ENCODE measurements at regions not wholly inside any gene's neighbourhood (a gene's known extent, or its start where the extent isn't known, plus 50 kb on each side); places are given as distances from the start of the nearest gene placed in this dataset.
"Not testable (repeated sequence)": the region's sequence is repeated elsewhere in the genome, so short reads cannot be mapped to it uniquely, and the experiment has no call there.

- ATAC-seq = no peak
- no peaks in the 10 kb centered on the region for H3K36me3 ChIP-seq
- WGBS, 2 donors (ENCODE audit: low coverage in 1 of 2) = 75 to 76% methylated on average over 3 of the region's 3 CpGs
- no peaks in the 10 kb centered on the region for H3K27me3 ChIP-seq
- H3K4me3 ChIP-seq = no peak overlapping the region
- TF ChIP-seq POLR2A (IDR thresholded peaks at IDR 0.05) = no peak
- TF ChIP-seq CTCF (IDR thresholded peaks at IDR 0.05) = no peak
- no peak for TF ChIP-seq POLR2AphosphoS5 (IDR thresholded peaks at IDR 0.05)
- TF ChIP-seq EP300 (IDR thresholded peaks at IDR 0.05) = no peak
- H3K27ac ChIP-seq = no peak overlapping the region
- no peaks in the 10 kb centered on the region for H3K9me3 ChIP-seq
- H3K4me1 ChIP-seq = no peaks in the 10 kb centered on the region
Observed at GRCh38 chr6:117791012-117791411, 115.7 kb downstream of the NUS1 start.

- WGBS, 2 donors (ENCODE audit: low coverage in 1 of 2) = 50 to 54% methylated on average over 1 of the region's 1 CpG
- no peak overlapping the region for H3K27ac ChIP-seq
- no peak overlapping the region for H3K4me3 ChIP-seq
- TF ChIP-seq CTCF (IDR thresholded peaks at IDR 0.05) (no peak), POLR2A (IDR thresholded peaks at IDR 0.05) (no peak), POLR2AphosphoS5 (IDR thresholded peaks at IDR 0.05) (no peak), EP300 (IDR thresholded peaks at IDR 0.05) (no peak)
- no peaks in the 10 kb centered on the region for H3K4me1 ChIP-seq
- H3K9me3 ChIP-seq = no peaks in the 10 kb centered on the region
- ATAC-seq = no peak
- H3K27me3 ChIP-seq = no peaks in the 10 kb centered on the region
- H3K36me3 ChIP-seq = no peaks in the 10 kb centered on the region
Observed at GRCh38 chr6:117795234-117795633, 111.8 kb upstream of the SLC35F1 start.

GRCh38 chr6:117798819-117799218, 108.2 kb upstream of the SLC35F1 start:
- H3K4me3 ChIP-seq, H3K9me3 ChIP-seq, H3K4me1 ChIP-seq, H3K27me3 ChIP-seq, H3K27ac ChIP-seq, ATAC-seq, H3K36me3 ChIP-seq: not testable (repeated sequence)
- WGBS, 2 donors (ENCODE audit: low coverage in 1 of 2) = 95 to 100% methylated on average over 1 to 2 of the region's 2 CpGs

- TF ChIP-seq POLR2A (IDR thresholded peaks at IDR 0.05) (no peak), CTCF (IDR thresholded peaks at IDR 0.05) (no peak), EP300 (IDR thresholded peaks at IDR 0.05) (no peak), POLR2AphosphoS5 (IDR thresholded peaks at IDR 0.05) (no peak)
- peaks cover 0 to 20% (median 0%) of the 10 kb centered on the region in 3 donors for H3K9me3 ChIP-seq
- H3K4me1 ChIP-seq = no peaks in the 10 kb centered on the region
- no peak overlapping the region for H3K4me3 ChIP-seq
- no CpG with 5 or more reads among the region's 6 CpGs for WGBS, 2 donors (ENCODE audit: low coverage in 1 of 2)
- no peak for ATAC-seq
- H3K27me3 ChIP-seq = no peaks in the 10 kb centered on the region
- H3K27ac ChIP-seq = no peak overlapping the region
- no peaks in the 10 kb centered on the region for H3K36me3 ChIP-seq
Observed at GRCh38 chr6:117810269-117810668, 96.8 kb upstream of the SLC35F1 start.

GRCh38 chr6:117817499-117817898, 89.6 kb upstream of the SLC35F1 start:
- no peak for ATAC-seq
- Histone ChIP-seq H3K4me3 (no peak overlapping the region), H3K36me3 (no peaks in the 10 kb centered on the region), H3K4me1 (no peaks in the 10 kb centered on the region), H3K27me3 (no peaks in the 10 kb centered on the region), H3K27ac (no peak overlapping the region), H3K9me3 (peaks cover 0 to 12% (median 0%) of the 10 kb centered on the region in 3 donors)
- TF ChIP-seq POLR2A (IDR thresholded peaks at IDR 0.05) (no peak), CTCF (IDR thresholded peaks at IDR 0.05) (no peak), EP300 (IDR thresholded peaks at IDR 0.05) (no peak), POLR2AphosphoS5 (IDR thresholded peaks at IDR 0.05) (no peak)
- 77 to 80% methylated on average over 3 to 5 of the region's 5 CpGs for WGBS, 2 donors (ENCODE audit: low coverage in 1 of 2)

- no peaks in the 10 kb centered on the region for H3K27me3 ChIP-seq
- no peak overlapping the region for H3K27ac ChIP-seq
- peaks cover 0 to 12% (median 0%) of the 10 kb centered on the region in 3 donors for H3K9me3 ChIP-seq
- TF ChIP-seq EP300 (IDR thresholded peaks at IDR 0.05) (no peak), POLR2AphosphoS5 (IDR thresholded peaks at IDR 0.05) (no peak), CTCF (IDR thresholded peaks at IDR 0.05) (no peak), POLR2A (IDR thresholded peaks at IDR 0.05) (no peak)
- H3K4me3 ChIP-seq = no peak overlapping the region
- ATAC-seq = no peak
- no peaks in the 10 kb centered on the region for H3K36me3 ChIP-seq
- H3K4me1 ChIP-seq = no peaks in the 10 kb centered on the region
Observed at GRCh38 chr6:117817992-117818391, 89.1 kb upstream of the SLC35F1 start.

Data from gastroesophageal sphincter (tissue), 4 donors.